Kasumi-1 (cell line): ENCODE measurements at regions not wholly inside any gene's neighbourhood (a gene's known extent, or its start where the extent isn't known, plus 50 kb on each side); places are given as distances from the start of the nearest gene placed in this dataset.
"Not testable (repeated sequence)": the region's sequence is repeated elsewhere in the genome, so short reads cannot be mapped to it uniquely, and the experiment has no call there.

Experiments used
- DNase-seq, 2 experiments: peaks; one replicate each; lab custom pipeline; 2025; lab: John Stamatoyannopoulos, UW

GRCh38 chr13:33415822-33416221, 130.3 kb upstream of the STARD13 start:
- no peak for DNase-seq

- DNase-seq = not testable (repeated sequence)
Observed at GRCh38 chr13:33418224-33418953, 132.8 kb upstream of the STARD13 start.

GRCh38 chr13:33420117-33420516, 134.6 kb upstream of the STARD13 start:
- not testable (repeated sequence) for DNase-seq

GRCh38 chr13:33426131-33426530, 140.6 kb upstream of the STARD13 start:
- peak in 1 of 2 experiments; percentile 4 for DNase-seq

GRCh38 chr13:33433316-33433715, 147.8 kb upstream of the STARD13 start:
- no peak for DNase-seq

- no peak for DNase-seq
Observed at GRCh38 chr13:33434676-33435075, 149.1 kb upstream of the STARD13 start.

- no peak for DNase-seq
Observed at GRCh38 chr13:33435207-33435606, 149.7 kb upstream of the STARD13 start.

- DNase-seq = no peak
Observed at GRCh38 chr13:33438918-33439317, 153.4 kb upstream of the STARD13 start.

- no peak for DNase-seq
Observed at GRCh38 chr13:33441015-33441414, 155.5 kb upstream of the STARD13 start.

GRCh38 chr13:33445024-33445423, 159.5 kb upstream of the STARD13 start:
- DNase-seq = no peak

GRCh38 chr13:33445476-33445875, 159.9 kb upstream of the STARD13 start:
- no peak for DNase-seq

GRCh38 chr13:33446821-33447725, 161.5 kb upstream of the STARD13 start:
- no peak for DNase-seq

GRCh38 chr13:33448889-33449288, 163.3 kb upstream of the STARD13 start:
- no peak for DNase-seq

- no peak for DNase-seq
Observed at GRCh38 chr13:33450956-33451709, 165.6 kb upstream of the STARD13 start.

- no peak for DNase-seq
Observed at GRCh38 chr13:33452873-33453517, 167.4 kb upstream of the STARD13 start.

GRCh38 chr13:33453936-33454335, 168.4 kb upstream of the STARD13 start:
- DNase-seq = no peak

GRCh38 chr13:33454844-33455705, 169.5 kb upstream of the STARD13 start:
- no peak for DNase-seq

- DNase-seq = no peak
Observed at GRCh38 chr13:33459702-33460101, 174.1 kb upstream of the STARD13 start.

- DNase-seq = no peak
Observed at GRCh38 chr13:33462109-33462508, 176.6 kb upstream of the STARD13 start.

GRCh38 chr13:33464345-33464744, 178.8 kb upstream of the STARD13 start:
- DNase-seq = no peak

- no peak for DNase-seq
Observed at GRCh38 chr13:33466262-33466661, 180.7 kb upstream of the STARD13 start.
